ENCODE measurements at regions not wholly inside any gene's neighbourhood (a gene's known extent, or its start where the extent isn't known, plus 50 kb on each side); places are given as distances from the start of the nearest gene placed in this dataset.

DNA sequence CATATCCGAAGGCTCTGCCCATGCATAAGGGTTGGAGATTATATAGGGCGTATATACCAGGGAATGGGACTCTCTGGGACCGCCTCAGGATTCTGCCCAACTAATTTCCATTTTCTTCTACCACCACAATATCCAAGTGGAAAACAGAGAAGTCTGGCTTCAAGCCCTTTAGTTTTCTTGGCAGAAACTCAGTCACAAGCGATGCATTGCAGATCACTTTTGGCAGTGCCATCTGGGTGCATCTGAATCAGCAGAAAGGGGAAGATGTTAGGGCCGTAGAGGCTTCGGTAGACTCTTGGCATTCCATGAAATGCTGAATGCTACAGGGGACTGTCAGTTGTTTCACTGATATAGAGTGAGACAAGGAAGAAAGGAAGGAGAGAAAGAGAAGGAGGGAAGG is 94.1 kb upstream of the FAM9B start:
- no peaks in the 10 kb centered on the region for H4K20me1 ChIP-seq (ENCODE audit: low read depth)
- no peak overlapping the region for H3K27ac ChIP-seq
- Mint-ChIP-seq H3K36me3 (peaks cover 3% of the 10 kb centered on the region), H3K9me3 (peaks cover 7% of the 10 kb centered on the region), H3K4me1 (peaks cover 3% of the 10 kb centered on the region), H3K27ac (no peak overlapping the region), H3K27me3 (ENCODE audit: insufficient read depth, low read depth) (no peaks in the 10 kb centered on the region), H3K4me3 (no peak overlapping the region)
- H3K36me3 ChIP-seq, result no peaks in the 10 kb centered on the region
- H3K79me2 ChIP-seq (ENCODE audit: low read depth), result no peaks in the 10 kb centered on the region
- no peak for DNase-seq (ENCODE audit: low spot score)
- no peaks in the 10 kb centered on the region for H3K27me3 ChIP-seq
- H3K4me2 ChIP-seq, result no peak overlapping the region
- H3K4me3 ChIP-seq, result no peak overlapping the region
- no peaks in the 10 kb centered on the region for H3F3A ChIP-seq (ENCODE audit: low read depth)
- no peaks in the 10 kb centered on the region for H3K9me3 ChIP-seq (ENCODE audit: low read depth)
- H3K4me1 ChIP-seq, result no peaks in the 10 kb centered on the region
- H3K9ac ChIP-seq, result no peak overlapping the region
- no peak overlapping the region for H2AFZ ChIP-seq (replicated peaks)
- TF ChIP-seq, protein P1, sequence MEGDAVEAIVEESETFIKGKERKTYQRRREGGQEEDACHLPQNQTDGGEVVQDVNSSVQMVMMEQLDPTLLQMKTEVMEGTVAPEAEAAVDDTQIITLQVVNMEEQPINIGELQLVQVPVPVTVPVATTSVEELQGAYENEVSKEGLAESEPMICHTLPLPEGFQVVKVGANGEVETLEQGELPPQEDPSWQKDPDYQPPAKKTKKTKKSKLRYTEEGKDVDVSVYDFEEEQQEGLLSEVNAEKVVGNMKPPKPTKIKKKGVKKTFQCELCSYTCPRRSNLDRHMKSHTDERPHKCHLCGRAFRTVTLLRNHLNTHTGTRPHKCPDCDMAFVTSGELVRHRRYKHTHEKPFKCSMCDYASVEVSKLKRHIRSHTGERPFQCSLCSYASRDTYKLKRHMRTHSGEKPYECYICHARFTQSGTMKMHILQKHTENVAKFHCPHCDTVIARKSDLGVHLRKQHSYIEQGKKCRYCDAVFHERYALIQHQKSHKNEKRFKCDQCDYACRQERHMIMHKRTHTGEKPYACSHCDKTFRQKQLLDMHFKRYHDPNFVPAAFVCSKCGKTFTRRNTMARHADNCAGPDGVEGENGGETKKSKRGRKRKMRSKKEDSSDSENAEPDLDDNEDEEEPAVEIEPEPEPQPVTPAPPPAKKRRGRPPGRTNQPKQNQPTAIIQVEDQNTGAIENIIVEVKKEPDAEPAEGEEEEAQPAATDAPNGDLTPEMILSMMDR (IDR thresholded peaks at IDR 0.05), result no peak

DNA sequence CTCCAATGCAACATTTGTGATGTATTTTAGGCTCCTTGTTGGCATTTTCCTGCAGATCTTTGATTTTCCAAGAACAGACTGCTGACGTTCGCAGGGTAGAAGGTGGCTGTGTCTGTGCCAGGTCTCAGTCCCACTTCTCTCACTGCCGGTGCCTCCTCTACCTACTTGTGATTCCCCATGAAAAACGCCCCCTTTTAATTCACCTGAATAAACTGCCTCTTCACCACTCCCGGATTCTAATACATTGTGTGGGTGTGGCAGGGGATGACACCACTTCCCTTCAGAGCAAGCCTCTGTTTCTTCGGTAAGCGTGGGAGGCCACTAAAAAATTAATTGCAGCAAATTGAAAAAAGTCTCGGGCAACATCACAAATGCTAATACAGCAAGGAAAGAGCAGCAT is 96.1 kb upstream of the FAM9B start:
- Histone ChIP-seq H3K4me3 (no peak overlapping the region), H3K4me2 (no peak overlapping the region), H3K9ac (no peak overlapping the region), H2AFZ (replicated peaks) (no peak overlapping the region), H3K36me3 (no peaks in the 10 kb centered on the region), H3K4me1 (no peaks in the 10 kb centered on the region), H3K9me3 (ENCODE audit: low read depth) (no peaks in the 10 kb centered on the region), H3K27me3 (no peaks in the 10 kb centered on the region), H3K79me2 (ENCODE audit: low read depth) (no peaks in the 10 kb centered on the region), H4K20me1 (ENCODE audit: low read depth) (no peaks in the 10 kb centered on the region), H3F3A (ENCODE audit: low read depth) (no peaks in the 10 kb centered on the region), H3K27ac (no peak overlapping the region)
- DNase-seq (ENCODE audit: low spot score), result no peak
- no peak overlapping the region for H3K27ac Mint-ChIP-seq
- H3K27me3 Mint-ChIP-seq (ENCODE audit: insufficient read depth, low read depth), result no peaks in the 10 kb centered on the region
- H3K36me3 Mint-ChIP-seq, result peaks cover 3% of the 10 kb centered on the region
- TF ChIP-seq EZH2 (IDR thresholded peaks at IDR 0.05) (no peak), EZH2phosphoT487 (IDR thresholded peaks at IDR 0.05) (no peak)
- TF ChIP-seq, protein P1 (IDR thresholded peaks at IDR 0.05), result no peak
- no peak overlapping the region for H3K4me3 Mint-ChIP-seq
- peaks cover 7% of the 10 kb centered on the region for H3K9me3 Mint-ChIP-seq
- H3K4me1 Mint-ChIP-seq, result peaks cover 6% of the 10 kb centered on the region

DNA sequence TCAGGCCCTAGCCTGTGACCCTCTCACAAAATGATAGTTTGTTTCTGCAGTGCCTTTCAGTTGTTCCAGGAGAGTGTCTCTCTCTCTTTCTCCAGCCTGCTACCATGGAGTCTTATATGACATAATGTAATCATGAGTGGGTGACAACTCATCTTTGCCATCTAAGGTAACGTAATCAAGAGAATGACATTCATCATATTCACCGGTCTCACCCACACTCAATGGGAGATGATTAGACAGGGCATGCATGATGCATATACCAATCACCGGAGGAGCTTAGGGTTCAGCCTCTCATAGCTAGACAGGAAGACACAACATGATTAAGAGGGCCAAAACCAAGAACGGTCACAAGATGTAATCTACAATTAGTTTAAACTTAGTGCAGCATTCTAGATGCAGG is 97.1 kb upstream of the FAM9B start:
- no peaks in the 10 kb centered on the region for H3F3A ChIP-seq (ENCODE audit: low read depth)
- no peak overlapping the region for H3K27ac Mint-ChIP-seq
- H3K9ac ChIP-seq, result no peak overlapping the region
- H2AFZ ChIP-seq (replicated peaks), result no peak overlapping the region
- H3K4me3 ChIP-seq, result no peak overlapping the region
- H3K4me2 ChIP-seq, result no peak overlapping the region
- H3K27ac ChIP-seq, result no peak overlapping the region
- TF ChIP-seq EZH2phosphoT487 (IDR thresholded peaks at IDR 0.05), result no peak
- TF ChIP-seq, protein P1 (IDR thresholded peaks at IDR 0.05), result no peak
- H3K36me3 Mint-ChIP-seq, result peaks cover 3% of the 10 kb centered on the region
- H3K27me3 ChIP-seq, result no peaks in the 10 kb centered on the region
- no peaks in the 10 kb centered on the region for H3K27me3 Mint-ChIP-seq (ENCODE audit: insufficient read depth, low read depth)
- peaks cover 6% of the 10 kb centered on the region for H3K4me1 Mint-ChIP-seq
- no peaks in the 10 kb centered on the region for H3K4me1 ChIP-seq
- DNase-seq (ENCODE audit: low spot score), result no peak
- H3K79me2 ChIP-seq (ENCODE audit: low read depth), result no peaks in the 10 kb centered on the region
- no peaks in the 10 kb centered on the region for H4K20me1 ChIP-seq (ENCODE audit: low read depth)
- H3K9me3 Mint-ChIP-seq, result peaks cover 7% of the 10 kb centered on the region
- no peaks in the 10 kb centered on the region for H3K36me3 ChIP-seq
- no peaks in the 10 kb centered on the region for H3K9me3 ChIP-seq (ENCODE audit: low read depth)
- H3K4me3 Mint-ChIP-seq, result no peak overlapping the region

All from neural progenitor cell (in vitro differentiated cells).